ENCODE measurements at regions not wholly inside any gene's neighbourhood (a gene's known extent, or its start where the extent isn't known, plus 50 kb on each side); places are given as distances from the start of the nearest gene placed in this dataset.
"Not testable (repeated sequence)": the region's sequence is repeated elsewhere in the genome, so short reads cannot be mapped to it uniquely, and the experiment has no call there.

- DNase-seq, result no peak
These were observed 59.7 kb downstream of the HMGB3 start for GRCh38 chrX:151042842-151043241.

DNA sequence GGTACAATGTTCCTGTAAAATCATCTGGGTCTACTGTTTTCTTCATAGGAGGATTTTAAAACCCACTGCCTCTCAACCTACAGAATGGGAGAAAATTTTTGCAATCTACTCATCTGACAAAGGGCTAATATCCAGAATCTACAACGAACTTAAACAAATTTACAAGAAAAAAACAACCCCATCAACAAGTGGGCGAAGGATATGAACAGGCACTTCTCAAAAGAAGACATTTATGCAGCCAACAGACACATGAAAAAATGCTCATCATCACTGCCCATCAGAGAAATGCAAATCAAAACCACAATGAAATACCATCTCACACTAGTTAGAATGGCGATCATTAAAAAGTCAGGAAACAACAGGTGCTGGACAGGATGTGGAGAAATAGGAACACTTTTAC, 83.2 kb downstream of the HMGB3 start:
- not testable (repeated sequence) for DNase-seq

- no peak for DNase-seq
These were observed 90.6 kb downstream of the HMGB3 start for GRCh38 chrX:151073767-151074166.

DNA sequence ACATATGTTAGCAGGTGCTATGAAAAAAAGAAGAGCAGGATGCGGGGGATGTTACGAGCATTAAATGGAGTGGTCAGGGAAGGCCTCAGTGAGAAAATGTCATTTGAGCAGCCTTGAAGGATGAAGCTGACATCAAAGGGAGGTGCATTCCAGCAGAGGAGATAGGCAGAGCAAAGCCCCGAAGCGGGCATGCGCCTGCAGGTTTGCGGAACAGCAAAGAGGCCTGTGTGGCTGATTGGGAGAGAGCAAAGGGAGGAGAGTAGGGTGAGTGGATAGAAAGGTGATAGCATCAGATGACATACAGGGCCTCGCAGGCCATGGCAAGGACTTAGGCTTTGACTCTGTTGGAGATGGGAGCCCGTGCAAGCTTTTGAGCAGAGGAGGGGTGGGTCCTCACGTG, 95.4 kb upstream of the GPR50 start:
- no peak for DNase-seq

GRCh38 chrX:151082077-151082948, 94.1 kb upstream of the GPR50 start:
- peak; percentile 57 for DNase-seq

DNA sequence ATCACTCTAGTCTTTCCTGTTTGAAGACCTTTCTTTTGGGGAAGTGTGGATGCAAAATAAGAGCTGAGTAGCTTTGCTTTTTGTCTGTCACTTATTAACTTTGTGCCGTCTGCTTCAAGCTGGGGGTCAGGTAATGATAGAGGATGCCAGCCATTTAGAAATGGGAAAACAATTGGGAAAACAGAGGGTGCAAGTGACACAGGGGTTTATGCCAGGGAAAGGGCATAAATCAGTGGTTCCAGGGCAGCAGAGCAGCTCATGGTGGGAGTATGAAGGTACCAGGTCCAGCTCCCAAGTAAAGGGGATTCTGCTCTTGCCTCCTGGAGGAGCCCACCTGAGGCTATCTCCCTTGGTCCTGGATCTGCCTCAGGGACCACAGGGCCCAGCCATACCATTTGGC, 91.9 kb upstream of the GPR50 start:
- no peak for DNase-seq

DNA sequence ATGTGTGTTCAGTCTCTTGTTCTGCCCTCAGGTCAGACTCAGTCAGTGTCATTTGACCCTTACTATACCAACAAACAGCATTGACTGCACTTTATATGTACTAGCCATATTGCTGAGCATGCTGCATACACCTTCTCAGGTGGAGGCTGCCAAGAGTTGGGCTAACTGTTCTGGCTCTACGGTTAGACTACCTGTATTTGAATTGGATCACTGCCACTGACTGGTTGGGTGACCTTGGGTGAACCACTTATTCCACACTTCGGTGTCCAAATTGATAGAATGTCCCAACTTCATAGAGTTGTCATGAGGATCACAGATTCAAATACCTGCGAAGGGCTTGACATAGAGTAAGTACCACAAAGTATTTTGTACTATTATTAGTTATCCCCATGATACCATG, 91.2 kb upstream of the GPR50 start:
- DNase-seq, result no peak

GRCh38 chrX:151088221-151088620, 88.2 kb upstream of the GPR50 start:
- no peak for DNase-seq

DNA sequence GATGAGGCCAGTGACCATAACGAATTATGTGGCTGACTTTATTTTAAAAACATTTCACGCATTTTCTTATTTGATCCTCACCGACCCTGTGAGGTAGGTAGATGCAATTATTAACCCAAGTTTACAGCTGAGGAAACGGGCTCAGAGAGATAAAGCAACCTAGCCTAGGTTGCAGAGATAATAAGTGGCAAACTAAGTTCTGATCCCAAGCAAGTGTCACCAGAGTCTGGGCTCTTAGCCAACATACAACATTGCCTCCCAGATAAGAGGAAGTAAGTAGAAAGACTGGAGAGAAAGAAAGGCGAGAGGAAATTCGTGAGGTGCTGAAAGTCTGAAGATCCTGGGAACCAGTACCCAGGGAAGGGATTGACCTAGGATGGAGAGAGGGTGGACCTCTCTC, 77.4 kb upstream of the GPR50 start:
- DNase-seq, result no peak

GRCh38 chrX:151100799-151101198, 75.6 kb upstream of the GPR50 start:
- DNase-seq, result no peak

- not testable (repeated sequence) for DNase-seq
These were observed 63.2 kb upstream of the GPR50 start for GRCh38 chrX:151113200-151113599.

All from stimulated activated CD4-positive, alpha-beta T cell treated with anti-CD3 and anti-CD28 coated beads, Interleukin-12 subunit alpha, Interleukin-12 subunit beta, amount 100 ng/mL, for 4 hours (primary cell).